ENCODE measurements at regions not wholly inside any gene's neighbourhood (a gene's known extent, or its start where the extent isn't known, plus 50 kb on each side); places are given as distances from the start of the nearest gene placed in this dataset.
A peak's percentile ranks its signal among the peaks of the same experiment; 100 is the strongest.

GRCh38 chr2:209097168-209097567 is 326.7 kb upstream of the MAP2 start:
- Mint-ChIP-seq H3K36me3 (ENCODE audit: insufficient read depth in 1 of 3, low read depth in 3 of 3) (no peaks in the 10 kb centered on the region; a peak in 1 of 7 replicates), H3K4me1 (peaks cover 0 to 3% of the 10 kb centered on the region in 2 experiments; a peak in 1 of 4 replicates), H3K9me3 (peaks cover 0 to 4% of the 10 kb centered on the region in 2 experiments; a peak in 2 of 5 replicates), H3K27ac (no peak overlapping the region), H3K27me3 (ENCODE audit: low read depth) (no peaks in the 10 kb centered on the region), H3K4me3 (no peak overlapping the region)
- no peaks in the 10 kb centered on the region for H3K9me3 ChIP-seq (ENCODE audit: control insufficient read depth, low read depth, low read length)
- H2BK20ac ChIP-seq (ENCODE audit: low read depth, low read length, poor library complexity, severe bottlenecking) = no peak overlapping the region
- no CpG with 5 or more reads among the region's 2 CpGs for WGBS (ENCODE audit: extremely low coverage, insufficient read length, low lambda C conversion rate)
- H4K8ac ChIP-seq (replicated peaks; ENCODE audit: insufficient read length, low read depth, low read length) = no peak overlapping the region
- H2BK12ac ChIP-seq (ENCODE audit: insufficient read length, low read depth, low read length) = no peak overlapping the region
- H2BK5ac ChIP-seq (ENCODE audit: insufficient read length, low read length) = no peak overlapping the region
- H2BK120ac ChIP-seq (ENCODE audit: low read depth, low read length, poor library complexity, severe bottlenecking) = no peak overlapping the region
- no peak overlapping the region for H3K4ac ChIP-seq (ENCODE audit: low read depth, low read length)
- no peak overlapping the region for H3K56ac ChIP-seq (ENCODE audit: insufficient read length, low read depth, low read length)
- no peak overlapping the region for H3K9ac ChIP-seq (ENCODE audit: extremely low read depth, insufficient read length, low read length)
- H3K23ac ChIP-seq (ENCODE audit: insufficient read length, low read depth, low read length) = no peak overlapping the region
- H3K27me3 ChIP-seq (ENCODE audit: insufficient read depth, low read length) = no peaks in the 10 kb centered on the region
- H2AK5ac ChIP-seq (ENCODE audit: insufficient read length, low read length) = no peak overlapping the region
- no peak overlapping the region for H4K91ac ChIP-seq (ENCODE audit: insufficient read length, low read depth, low read length)
- no peaks in the 10 kb centered on the region for H3K79me2 ChIP-seq (ENCODE audit: insufficient read depth, low read length)
- no peak overlapping the region for H3K18ac ChIP-seq (ENCODE audit: insufficient read length, low read depth, low read length)
- no peak overlapping the region for H2AFZ ChIP-seq (ENCODE audit: low read length)
- no peaks in the 10 kb centered on the region for H4K20me1 ChIP-seq (ENCODE audit: control insufficient read depth, insufficient read depth, insufficient read length)
- no peak overlapping the region for H4K5ac ChIP-seq (ENCODE audit: insufficient read length, low read depth, low read length)
- peak; percentile 20; the same call in 1 of the 3 replicates for TF ChIP-seq CTCF (conservative IDR thresholded peaks at IDR 0.05)
- no peaks in the 10 kb centered on the region for H3K23me2 ChIP-seq (ENCODE audit: insufficient read length, low read depth, low read length, poor library complexity, severe bottlenecking)
- no peaks in the 10 kb centered on the region for H3K4me1 ChIP-seq (ENCODE audit: insufficient read depth, low read length)
- no peaks in the 10 kb centered on the region for H3K79me1 ChIP-seq (ENCODE audit: insufficient read depth, low read depth, low read length, poor library complexity, severe bottlenecking)
- H3T11ph ChIP-seq (ENCODE audit: low read length) = no peak overlapping the region
- H3K4me2 ChIP-seq (ENCODE audit: insufficient read depth, insufficient read length, low read length) = no peak overlapping the region
- DNase-seq = peak; percentile 47
- H3K14ac ChIP-seq (ENCODE audit: insufficient read depth, low read length) = no peak overlapping the region
- no peak overlapping the region for H2BK15ac ChIP-seq (ENCODE audit: low read depth, low read length)
- H3K27ac ChIP-seq (ENCODE audit: insufficient read length, low read depth, low read length) = no peak overlapping the region

All from H9 (cell line).